ENCODE measurements at regions not wholly inside any gene's neighbourhood (a gene's known extent, or its start where the extent isn't known, plus 50 kb on each side); places are given as distances from the start of the nearest gene placed in this dataset.

DNA sequence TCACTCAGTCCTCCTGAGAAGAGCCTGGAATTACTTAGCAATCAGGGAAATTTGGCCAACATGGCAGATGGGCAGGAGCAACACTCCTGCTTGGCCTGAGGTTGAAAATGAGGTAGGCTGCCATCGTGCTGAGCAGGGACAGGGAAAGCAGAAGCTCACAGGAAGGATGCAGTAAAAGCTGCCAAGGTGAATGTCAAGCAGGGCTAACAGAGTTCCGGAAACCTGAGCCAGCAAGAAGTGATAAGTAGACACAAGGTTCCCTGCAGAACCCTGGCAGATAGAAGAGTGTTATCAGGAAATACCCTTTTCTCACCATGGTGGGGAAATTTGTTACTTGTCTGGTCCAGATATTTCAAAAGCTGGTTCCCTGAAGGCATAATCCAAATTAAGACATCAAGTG lies 454.3 kb upstream of the MEX3C start:
- no peaks in the 10 kb centered on the region for H3K27me3 ChIP-seq
- DNase-seq, result no peak
- no peaks in the 10 kb centered on the region for H3K9me3 ChIP-seq
- H3K27ac ChIP-seq, result no peak overlapping the region
- intact Hi-C loops (cut with DNase I), result no loop called here
- TF ChIP-seq, protein P1, sequence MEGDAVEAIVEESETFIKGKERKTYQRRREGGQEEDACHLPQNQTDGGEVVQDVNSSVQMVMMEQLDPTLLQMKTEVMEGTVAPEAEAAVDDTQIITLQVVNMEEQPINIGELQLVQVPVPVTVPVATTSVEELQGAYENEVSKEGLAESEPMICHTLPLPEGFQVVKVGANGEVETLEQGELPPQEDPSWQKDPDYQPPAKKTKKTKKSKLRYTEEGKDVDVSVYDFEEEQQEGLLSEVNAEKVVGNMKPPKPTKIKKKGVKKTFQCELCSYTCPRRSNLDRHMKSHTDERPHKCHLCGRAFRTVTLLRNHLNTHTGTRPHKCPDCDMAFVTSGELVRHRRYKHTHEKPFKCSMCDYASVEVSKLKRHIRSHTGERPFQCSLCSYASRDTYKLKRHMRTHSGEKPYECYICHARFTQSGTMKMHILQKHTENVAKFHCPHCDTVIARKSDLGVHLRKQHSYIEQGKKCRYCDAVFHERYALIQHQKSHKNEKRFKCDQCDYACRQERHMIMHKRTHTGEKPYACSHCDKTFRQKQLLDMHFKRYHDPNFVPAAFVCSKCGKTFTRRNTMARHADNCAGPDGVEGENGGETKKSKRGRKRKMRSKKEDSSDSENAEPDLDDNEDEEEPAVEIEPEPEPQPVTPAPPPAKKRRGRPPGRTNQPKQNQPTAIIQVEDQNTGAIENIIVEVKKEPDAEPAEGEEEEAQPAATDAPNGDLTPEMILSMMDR (IDR thresholded peaks at IDR 0.05), result no peak
- no peak for TF ChIP-seq POLR2A (IDR thresholded peaks at IDR 0.05)
- no peak for TF ChIP-seq EP300 (IDR thresholded peaks at IDR 0.05)
- 51 to 62% (median 57%) methylated on average over 2 of the region's 2 CpGs for WGBS, 3 donors
- H3K36me3 ChIP-seq, result no peaks in the 10 kb centered on the region
- H3K4me1 ChIP-seq (ENCODE audit: insufficient read depth), result no peaks in the 10 kb centered on the region
- H3K4me3 ChIP-seq, result no peak overlapping the region

DNA sequence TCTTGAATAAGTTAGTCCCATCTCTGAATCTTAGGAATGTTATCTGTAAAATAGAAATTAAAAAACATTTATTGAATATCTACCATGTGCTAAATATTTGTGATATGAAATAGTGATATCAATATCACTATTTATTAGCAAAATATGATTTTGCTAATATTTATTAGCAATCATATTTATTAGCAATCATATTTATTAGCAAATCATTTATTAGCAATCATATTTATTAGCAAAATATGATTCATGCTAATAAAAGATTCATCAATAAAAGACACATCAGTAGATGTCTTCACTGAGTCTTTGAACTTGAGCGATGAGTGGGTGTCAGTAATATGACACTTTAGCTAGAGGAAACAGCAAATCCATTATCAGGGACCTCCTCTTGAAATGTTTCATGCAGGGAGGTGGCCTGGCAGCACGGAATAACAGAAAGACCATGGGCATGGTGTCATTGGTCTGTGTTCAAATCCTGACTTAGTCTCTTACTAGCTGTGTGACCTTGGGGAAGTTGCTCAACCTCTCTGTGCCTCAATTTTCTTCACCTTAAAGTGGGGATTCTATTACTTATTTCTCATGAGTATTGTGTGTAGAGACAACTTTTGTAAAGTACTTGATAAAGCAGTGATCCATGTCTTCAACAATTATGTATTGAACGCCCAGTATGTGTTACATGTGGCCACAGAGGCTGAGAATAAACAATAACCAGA lies 456.2 kb upstream of the MEX3C start:
- Histone ChIP-seq H3K36me3 (no peaks in the 10 kb centered on the region), H3K9me3 (no peaks in the 10 kb centered on the region), H3K4me1 (ENCODE audit: insufficient read depth) (no peaks in the 10 kb centered on the region), H3K4me3 (no peak overlapping the region), H3K27ac (no peak overlapping the region), H3K27me3 (no peaks in the 10 kb centered on the region)
- WGBS, 3 donors, result 76 to 81% (median 79%) methylated on average over 3 of the region's 3 CpGs
- intact Hi-C loops (cut with DNase I), result no loop called here
- no peak for DNase-seq
- TF ChIP-seq POLR2A (IDR thresholded peaks at IDR 0.05) (no peak), EP300 (IDR thresholded peaks at IDR 0.05) (no peak)
- TF ChIP-seq, protein P1 (IDR thresholded peaks at IDR 0.05), result no peak

DNA sequence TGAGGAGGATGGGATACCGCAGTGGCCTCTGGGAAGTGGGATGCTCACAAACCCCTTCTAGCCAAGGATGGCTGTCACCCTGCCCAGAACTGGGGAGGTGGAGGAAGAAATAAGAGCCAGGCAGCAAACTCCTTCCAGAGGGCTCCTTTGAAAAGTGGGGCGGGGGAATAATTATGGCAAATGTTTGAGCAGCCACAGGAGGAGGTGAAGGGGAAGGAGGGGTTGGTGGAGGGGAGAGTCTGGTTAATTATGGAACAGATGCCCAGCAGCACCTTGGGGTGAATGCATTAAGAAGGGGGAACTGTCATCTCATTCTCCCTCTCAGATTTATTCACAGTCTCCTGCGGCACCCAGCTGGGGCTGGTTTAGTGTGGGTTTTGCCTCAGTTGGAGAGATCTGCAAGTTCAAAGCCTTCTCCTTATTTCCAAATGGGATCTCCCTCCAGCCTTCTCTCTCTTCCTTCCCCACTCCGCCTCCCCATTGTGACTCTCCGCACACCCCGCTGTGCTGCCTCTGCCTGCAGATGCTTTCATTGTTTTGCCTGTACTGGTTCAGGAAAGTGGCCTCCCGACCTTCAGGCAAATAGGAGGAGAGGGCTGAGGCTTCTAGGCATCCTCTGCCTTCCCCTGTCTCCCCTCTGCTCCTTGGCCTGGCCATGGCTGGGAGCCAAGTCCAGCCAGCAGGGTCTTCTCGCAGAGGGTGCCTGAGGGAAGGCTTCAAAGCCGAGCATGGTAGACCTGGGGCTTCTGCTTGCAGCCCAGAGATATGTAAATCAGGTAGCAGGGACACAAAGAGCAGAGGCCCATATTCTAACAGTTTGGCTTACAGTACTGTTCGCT lies 457.2 kb upstream of the MEX3C start:
- Histone ChIP-seq H3K4me3 (no peak overlapping the region), H3K9me3 (no peaks in the 10 kb centered on the region), H3K27ac (no peak overlapping the region), H3K36me3 (no peaks in the 10 kb centered on the region), H3K4me1 (ENCODE audit: insufficient read depth) (no peaks in the 10 kb centered on the region), H3K27me3 (no peaks in the 10 kb centered on the region)
- DNase-seq, result no peak
- TF ChIP-seq POLR2A (IDR thresholded peaks at IDR 0.05) (no peak), EP300 (IDR thresholded peaks at IDR 0.05) (no peak)
- TF ChIP-seq, protein P1 (IDR thresholded peaks at IDR 0.05), result no peak
- intact Hi-C loops (cut with DNase I), result no loop called here
- WGBS, 3 donors, result 66 to 71% (median 71%) methylated on average over 10 of the region's 10 CpGs

DNA sequence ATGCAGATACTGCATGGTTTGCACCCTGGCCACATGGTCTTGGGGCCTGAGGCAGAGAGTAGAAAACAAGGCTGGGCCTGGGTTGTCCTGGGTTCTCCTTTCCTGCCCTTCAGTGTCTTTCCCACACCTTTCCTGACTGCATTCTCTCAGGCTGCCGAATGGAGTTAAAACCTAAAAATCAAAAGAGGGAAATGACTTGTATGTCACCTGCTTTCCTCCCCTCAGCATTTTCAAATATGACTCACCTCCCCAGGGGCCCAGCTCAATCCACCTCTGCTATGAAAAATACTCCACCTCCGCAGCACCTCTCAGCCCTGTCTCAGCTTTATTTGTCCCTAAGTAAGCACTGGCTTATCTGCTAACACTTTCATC lies 457.8 kb upstream of the MEX3C start:
- Histone ChIP-seq H3K36me3 (no peaks in the 10 kb centered on the region), H3K27me3 (no peaks in the 10 kb centered on the region), H3K4me1 (ENCODE audit: insufficient read depth) (no peaks in the 10 kb centered on the region), H3K9me3 (no peaks in the 10 kb centered on the region), H3K27ac (no peak overlapping the region), H3K4me3 (no peak overlapping the region)
- TF ChIP-seq, protein P1 (IDR thresholded peaks at IDR 0.05), result no peak
- no peak for TF ChIP-seq POLR2A (IDR thresholded peaks at IDR 0.05)
- TF ChIP-seq EP300 (IDR thresholded peaks at IDR 0.05), result no peak
- 81 to 87% (median 83%) methylated on average over 2 of the region's 2 CpGs for WGBS, 3 donors
- DNase-seq, result no peak
- intact Hi-C loops (cut with DNase I), result no loop called here

All from ovary (tissue), 7 donors.